Transverse colon (tissue), 4 donors: ENCODE measurements at regions not wholly inside any gene's neighbourhood (a gene's known extent, or its start where the extent isn't known, plus 50 kb on each side); places are given as distances from the start of the nearest gene placed in this dataset.

ENCODE experiments used
- CTCF ChIP-seq, 5 experiments: fragments of 200-600 bp in 3 of 5; fragments of 450-650 bp in 2 of 5; sonication (generic) in 3 of 5; IDR thresholded peaks; 1 replicate in 2 of 5; 2 replicates in 3 of 5; pipeline ENCODE4 v1.5.1; 2016 to 2017; ENCODE audit warnings: antibody characterized with exemption in 5 of 5, inconsistent platforms in 3 of 5, mild to moderate bottlenecking in 2 of 5, moderate library complexity in 1 of 5
- POLR2AphosphoS5 ChIP-seq, 3 donors: sonication (generic); formaldehyde crosslinking; IDR thresholded peaks; one replicate each; pipeline ENCODE4 v1.6.1; 2016; ENCODE audit warnings: antibody characterized with exemption in 3 of 3

- TF ChIP-seq POLR2AphosphoS5 (IDR thresholded peaks at IDR 0.05) (no peak), CTCF (IDR thresholded peaks at IDR 0.05) (no peak)
These were observed 62.0 kb downstream of the CNGA2 start for GRCh38 chrX:151796576-151796975.
